GM21367 (cell line): ENCODE measurements at regions not wholly inside any gene's neighbourhood (a gene's known extent, or its start where the extent isn't known, plus 50 kb on each side); places are given as distances from the start of the nearest gene placed in this dataset.
"Not testable (repeated sequence)": the region's sequence is repeated elsewhere in the genome, so short reads cannot be mapped to it uniquely, and the experiment has no call there.

Source experiments
- ATAC-seq: cut with Tn5 transposase; IDR thresholded peaks from one replicate; pipeline ENCODE4 v1.9.1; 2021; ENCODE audit not compliant: unreplicated experiment

DNA sequence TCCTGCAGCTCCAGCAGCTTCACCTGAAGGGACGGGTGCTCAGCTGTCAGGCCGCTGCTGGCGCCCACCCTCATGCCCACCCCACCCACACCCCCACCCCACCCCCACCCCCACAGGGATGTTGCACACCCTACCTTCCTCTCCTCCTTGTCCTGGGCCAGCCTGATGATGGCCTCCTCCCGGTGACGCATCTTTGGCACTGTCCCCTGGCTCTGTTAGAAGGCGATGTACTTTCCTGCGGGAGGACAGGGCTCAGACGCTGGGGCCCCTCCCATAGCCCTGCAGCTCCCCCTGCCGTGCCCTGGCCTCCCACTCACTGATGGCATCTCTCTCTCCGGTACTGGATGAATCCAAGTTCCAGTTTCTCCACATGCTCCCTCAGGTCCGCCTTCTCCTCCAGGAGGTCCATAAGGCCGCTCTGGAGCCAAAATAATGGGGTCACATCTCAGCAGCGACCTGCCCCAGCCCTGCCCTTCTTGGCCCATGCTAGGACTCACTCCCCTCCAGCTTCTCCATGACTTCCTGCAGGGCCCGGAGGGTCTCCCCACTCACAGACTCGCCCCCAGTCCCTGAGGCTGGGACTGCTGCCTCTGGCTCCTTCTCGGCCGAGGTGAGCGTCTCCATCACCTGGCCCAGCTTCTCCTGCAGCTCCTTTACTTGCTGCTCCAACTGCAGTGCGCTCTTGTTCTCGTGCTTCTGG lies 55.2 kb downstream of the GOLGA8B start:
- ATAC-seq, result not testable (repeated sequence)

GRCh38 chr15:34527641-34528040 lies 55.8 kb downstream of the GOLGA8B start:
- ATAC-seq, result not testable (repeated sequence)

DNA sequence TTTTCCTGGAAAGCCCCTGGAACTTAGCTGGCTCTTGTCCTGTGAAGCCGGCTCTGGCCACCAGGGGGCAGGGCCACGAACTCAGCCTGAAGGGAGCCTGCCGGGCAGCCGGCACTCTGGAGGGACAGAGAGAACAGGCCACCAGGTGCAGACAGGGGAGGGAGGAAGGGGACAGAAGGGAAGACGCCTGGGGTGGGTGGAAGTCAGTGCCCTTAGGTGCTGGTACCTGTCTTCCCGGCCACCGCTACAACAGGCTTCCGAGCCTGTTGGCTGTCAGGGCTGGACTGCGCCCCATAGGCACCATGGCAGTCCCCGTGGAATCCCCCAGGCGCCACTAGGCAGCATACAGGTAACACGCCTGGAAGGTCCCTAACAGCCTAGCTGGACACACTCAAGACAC lies 59.6 kb downstream of the GOLGA8B start:
- not testable (repeated sequence) for ATAC-seq

GRCh38 chr15:34522601-34523000 lies 60.9 kb downstream of the GOLGA8B start:
- ATAC-seq, result not testable (repeated sequence)

- ATAC-seq, result not testable (repeated sequence)
These were observed 61.5 kb downstream of the GOLGA8B start for GRCh38 chr15:34521802-34522485.

GRCh38 chr15:34520566-34520965 lies 62.9 kb downstream of the GOLGA8B start:
- no peak for ATAC-seq

DNA sequence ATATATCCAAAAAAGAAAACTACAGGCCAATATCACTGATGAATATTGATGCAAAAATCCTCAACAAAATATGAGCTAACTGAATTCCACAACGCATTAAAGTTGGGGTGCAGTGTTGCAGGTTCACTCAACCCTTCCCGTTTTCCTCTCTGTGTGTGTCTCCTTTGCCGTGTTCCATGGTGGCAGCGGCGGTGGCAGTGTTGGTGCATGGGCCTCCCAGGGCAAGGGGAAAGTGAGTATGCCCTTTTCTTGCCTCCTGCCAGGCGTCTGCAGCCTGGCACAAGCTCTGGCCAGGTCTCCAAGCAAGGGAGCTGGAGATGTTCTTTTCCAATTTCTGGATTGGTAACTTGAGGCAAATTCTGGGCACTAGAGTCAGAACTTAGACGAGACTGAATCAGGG lies 63.4 kb downstream of the GOLGA8B start:
- not testable (repeated sequence) for ATAC-seq

DNA sequence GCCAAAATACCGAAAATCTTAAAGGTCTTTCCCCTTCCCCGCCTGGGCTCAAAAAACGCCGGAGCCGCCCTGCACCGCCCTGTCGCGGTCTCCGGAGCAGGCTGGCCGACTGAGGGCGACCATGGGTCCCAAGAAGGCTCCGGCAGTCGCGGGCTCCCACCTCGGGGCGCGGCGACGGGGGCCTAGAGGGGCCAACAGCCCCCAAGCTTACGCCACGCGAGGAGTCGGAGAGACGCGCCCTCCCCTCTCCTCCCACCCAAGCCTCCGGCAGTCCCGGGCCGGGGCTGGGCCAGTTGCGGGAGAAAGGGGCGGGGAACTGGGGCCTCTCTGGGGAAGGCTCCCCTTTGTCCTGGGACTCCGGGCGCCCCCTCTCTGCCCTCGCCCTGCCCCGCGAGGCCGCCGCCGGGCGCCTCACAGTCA lies 69.2 kb downstream of the GOLGA8B start:
- ATAC-seq, result peak; percentile 46

- ATAC-seq, result no peak
These were observed 70.8 kb downstream of the GOLGA8B start for GRCh38 chr15:34512628-34513027.

GRCh38 chr15:34501131-34501530 lies 63.5 kb upstream of the GOLGA8A start:
- ATAC-seq, result no peak

GRCh38 chr15:34496207-34496995 lies 58.8 kb upstream of the GOLGA8A start:
- ATAC-seq, result no peak

GRCh38 chr15:34495707-34496106 lies 58.1 kb upstream of the GOLGA8A start:
- ATAC-seq, result not testable (repeated sequence)

DNA sequence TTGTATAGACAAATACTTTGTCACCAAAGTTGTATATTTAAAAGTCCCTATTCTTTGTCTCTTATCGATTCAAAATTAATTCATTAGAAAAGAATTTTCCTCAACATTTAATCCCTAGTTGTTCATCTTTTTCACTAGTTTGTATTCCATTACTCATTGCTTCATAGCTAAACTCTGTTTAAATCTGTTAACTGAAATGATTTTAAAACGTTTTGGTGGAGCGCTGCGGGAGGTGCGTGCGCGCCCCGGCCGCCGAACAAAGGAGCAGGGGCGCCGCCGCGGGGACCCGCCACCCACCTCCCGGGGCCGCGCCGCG lies 56.4 kb upstream of the GOLGA8A start:
- no peak for ATAC-seq

DNA sequence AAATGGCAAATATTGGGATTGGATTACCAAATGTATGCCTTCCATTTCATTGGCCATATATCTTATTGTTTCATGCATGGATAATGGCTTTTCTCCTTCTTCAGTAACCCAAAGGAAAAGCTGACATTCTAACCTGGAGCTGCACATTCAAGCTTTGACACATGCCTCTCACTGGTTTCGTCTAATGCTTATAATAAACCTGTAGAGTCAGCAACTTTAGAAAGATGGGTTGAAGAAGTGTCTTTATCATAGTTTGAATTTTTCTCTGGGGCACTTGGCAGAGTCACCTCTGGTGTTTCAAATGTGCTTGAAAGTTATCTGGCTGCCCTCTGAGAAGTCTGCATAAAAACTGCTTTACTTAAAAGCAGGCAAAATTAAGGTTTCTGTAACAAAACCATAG lies 55.4 kb upstream of the GOLGA8A start:
- ATAC-seq, result no peak

- ATAC-seq, result not testable (repeated sequence)
These were observed 53.9 kb upstream of the GOLGA8A start for GRCh38 chr15:34491488-34491887.

GRCh38 chr15:34490417-34491193 lies 53.0 kb upstream of the GOLGA8A start:
- no peak for ATAC-seq

DNA sequence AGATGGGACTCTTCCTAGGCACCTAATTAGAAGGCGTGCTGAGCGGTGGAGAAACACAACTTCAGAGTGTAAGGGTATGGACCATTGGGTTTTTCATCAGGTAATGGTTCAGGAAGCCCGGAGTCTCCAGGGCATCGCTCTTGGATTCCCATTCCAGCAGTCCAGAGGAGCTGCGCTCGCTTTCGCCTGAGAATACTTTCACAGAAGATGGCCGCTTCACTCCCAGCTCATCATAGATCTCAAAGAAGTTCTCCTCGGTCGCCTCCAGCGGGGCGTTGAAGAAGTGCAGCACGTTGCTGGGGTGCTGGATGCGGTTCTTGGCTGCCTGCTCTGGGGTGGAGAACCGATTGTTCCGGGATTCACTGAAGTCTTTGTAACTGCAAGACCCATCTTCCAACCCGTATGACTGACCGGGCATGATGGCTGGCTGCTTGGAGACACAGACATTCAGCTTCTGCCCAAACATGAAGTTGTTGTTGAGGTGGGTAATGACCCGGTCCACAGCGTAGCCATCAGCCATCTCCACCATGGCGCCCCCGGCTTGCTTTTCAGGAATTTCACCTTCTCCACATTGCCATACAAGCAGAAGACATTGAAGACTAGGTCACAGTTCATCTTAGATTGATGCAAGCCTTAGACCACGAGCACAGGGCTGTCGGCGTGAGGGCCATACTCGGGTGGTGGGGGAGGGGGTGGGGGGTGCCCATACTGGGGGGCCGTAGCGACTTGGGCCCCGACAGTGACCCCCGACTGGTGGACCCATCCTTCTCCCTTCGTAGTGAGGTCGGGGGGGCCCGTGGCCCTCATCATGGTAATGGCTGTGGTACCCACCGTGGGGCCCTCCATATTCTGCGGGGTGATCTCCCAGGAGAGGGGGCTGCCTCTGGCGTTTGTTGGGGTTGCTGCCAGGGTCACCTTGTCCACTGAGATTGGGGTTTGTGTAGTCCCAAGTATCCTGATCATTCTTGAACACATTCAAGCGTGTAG lies 51.7 kb upstream of the GOLGA8A start:
- not testable (repeated sequence) for ATAC-seq
